ENCODE measurements at regions not wholly inside any gene's neighbourhood (a gene's known extent, or its start where the extent isn't known, plus 50 kb on each side); places are given as distances from the start of the nearest gene placed in this dataset.

DNA sequence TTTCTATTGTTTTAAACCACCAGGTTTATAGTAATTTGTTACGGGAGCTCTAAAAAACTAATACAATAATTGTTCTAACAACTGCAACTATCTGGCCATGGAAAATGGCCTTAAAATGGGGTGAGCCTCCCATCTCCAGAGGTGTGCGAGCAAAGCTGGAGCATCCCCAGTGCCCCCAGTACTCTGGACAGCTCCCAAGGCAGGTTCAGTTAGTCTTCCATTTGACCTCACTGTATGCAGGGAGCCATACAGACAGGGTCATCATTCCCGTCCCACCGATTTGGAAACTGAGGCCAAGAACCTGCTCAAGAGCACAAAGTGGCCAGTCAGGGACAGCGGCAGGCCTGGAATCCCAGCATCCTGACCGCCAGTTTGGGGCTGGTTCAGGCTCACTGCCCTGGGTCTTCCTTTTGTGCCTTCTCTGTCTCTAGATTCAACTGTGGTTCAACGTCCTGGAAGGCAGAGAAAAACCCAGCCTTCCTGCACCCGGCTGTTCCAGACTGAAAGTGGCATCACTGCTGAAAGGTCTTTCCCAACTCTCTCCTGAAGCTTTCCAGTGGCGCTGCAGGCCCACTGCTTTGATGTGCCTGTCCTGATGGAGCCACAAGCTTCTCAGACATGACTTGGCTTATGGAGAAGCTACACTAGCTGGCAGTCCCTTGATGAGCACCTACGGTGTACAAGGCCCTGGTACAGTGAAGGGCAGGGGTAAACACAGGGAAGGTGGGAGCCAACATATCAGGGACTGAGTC lies 76.6 kb upstream of the LINGO1 start:
- H3K4me1 ChIP-seq (ENCODE audit: insufficient read depth, low read length): no peaks in the 10 kb centered on the region
- H3K9me3 ChIP-seq (ENCODE audit: low read depth, low read length): no peaks in the 10 kb centered on the region
- no peak overlapping the region for H3K4me3 ChIP-seq (ENCODE audit: low read length)
- H3K27me3 ChIP-seq (ENCODE audit: insufficient read depth, low read length): no peaks in the 10 kb centered on the region

DNA sequence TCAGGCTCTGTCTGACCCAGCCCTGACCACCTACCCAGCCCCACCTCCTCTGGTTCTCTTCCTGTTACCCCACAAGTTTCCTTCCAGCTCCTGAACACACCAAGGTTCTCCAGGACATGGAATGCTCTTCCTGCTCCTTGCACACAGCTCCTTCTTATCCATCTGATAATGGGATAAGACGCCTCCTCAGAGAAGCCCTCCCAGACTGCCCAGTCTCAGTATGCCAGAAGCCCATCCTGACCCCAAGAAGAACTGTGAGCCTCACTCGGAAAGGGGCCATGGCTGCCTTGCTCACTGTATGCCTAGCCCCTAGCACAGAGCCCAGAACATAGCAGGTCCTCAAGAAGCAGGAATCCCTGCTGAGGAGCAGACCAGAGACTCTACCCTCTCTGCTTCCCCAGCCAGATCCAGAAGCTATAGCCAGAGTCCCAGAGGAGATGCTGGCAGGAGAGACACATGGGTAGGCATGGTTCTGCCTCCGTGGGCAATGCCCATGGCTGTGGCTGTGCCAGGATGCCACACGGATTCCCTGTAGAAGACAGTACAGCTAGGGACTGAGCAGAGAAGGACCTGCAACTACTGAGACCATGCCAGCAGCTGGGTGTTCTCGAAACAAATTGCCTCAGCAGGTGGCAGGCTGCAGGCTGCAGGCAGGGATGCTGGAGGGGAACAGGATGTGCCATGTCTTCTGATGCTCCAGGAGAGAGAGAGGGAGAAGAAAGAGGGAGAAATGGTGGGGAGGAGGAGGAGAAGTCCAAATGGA lies 74.0 kb upstream of the LINGO1 start:
- no peaks in the 10 kb centered on the region for H3K9me3 ChIP-seq (ENCODE audit: low read depth, low read length)
- no peak overlapping the region for H3K4me3 ChIP-seq (ENCODE audit: low read length)
- H3K4me1 ChIP-seq (ENCODE audit: insufficient read depth, low read length): no peaks in the 10 kb centered on the region
- no peaks in the 10 kb centered on the region for H3K27me3 ChIP-seq (ENCODE audit: insufficient read depth, low read length)

DNA sequence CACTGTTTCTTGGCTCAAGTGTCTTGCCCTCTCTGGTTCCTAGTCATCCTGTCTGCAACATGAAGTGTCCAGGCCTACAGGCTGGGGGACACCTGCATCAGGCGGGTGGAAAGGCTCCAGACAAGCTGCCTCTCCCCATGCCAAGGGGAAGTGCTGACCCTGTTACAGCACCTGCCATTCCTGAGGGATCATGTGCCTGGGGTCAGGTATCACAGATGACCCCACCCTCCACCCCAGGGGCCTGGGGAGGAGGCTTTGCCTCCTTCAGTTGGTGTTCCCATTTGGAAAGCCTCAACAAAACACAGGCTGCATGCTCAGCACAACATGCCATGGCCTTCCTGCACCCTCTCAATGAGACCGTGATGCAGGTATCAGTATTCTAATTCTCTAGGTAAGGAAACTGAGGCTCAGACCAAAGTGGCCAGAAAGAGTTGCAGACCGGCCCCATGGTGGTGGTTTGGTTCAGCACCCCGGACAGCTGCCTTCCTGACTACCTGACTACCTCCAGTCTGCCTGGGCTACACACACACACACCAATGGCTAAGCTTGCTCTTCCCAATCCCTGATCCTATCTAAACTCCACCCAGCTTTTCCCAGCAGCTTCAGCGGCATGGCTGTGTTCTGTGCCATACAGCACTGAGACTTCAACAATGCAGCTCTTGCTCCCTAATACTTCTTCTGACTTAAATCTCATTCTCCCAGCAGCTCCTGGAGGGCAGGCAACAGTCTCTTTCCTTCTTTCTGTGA lies 69.7 kb upstream of the LINGO1 start:
- Histone ChIP-seq H3K27me3 (ENCODE audit: insufficient read depth, low read length) (no peaks in the 10 kb centered on the region), H3K4me1 (ENCODE audit: insufficient read depth, low read length) (no peaks in the 10 kb centered on the region), H3K9me3 (ENCODE audit: low read depth, low read length) (no peaks in the 10 kb centered on the region), H3K4me3 (ENCODE audit: low read length) (no peak overlapping the region)

DNA sequence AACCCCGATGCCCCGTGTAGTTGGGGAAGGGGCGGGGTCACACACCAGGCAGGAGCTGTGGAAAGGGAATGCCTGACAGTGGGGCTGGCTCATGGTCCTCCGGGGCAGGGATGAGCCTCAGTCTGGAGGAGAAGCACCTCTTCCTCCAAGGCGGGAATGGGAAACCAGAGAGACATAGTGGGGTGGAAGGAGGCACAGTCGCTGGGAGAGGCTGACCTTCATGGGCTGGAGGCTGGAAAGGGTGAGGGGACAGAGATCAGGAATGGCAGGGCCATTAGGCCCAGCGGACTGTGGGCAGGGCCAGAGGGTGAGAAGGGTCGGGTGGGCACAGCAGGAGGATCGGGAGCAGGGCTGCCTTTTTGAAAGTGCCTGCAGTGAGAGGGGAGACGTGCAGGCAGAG lies 65.8 kb upstream of the LINGO1 start:
- H3K4me1 ChIP-seq (ENCODE audit: insufficient read depth, low read length): no peaks in the 10 kb centered on the region
- no peaks in the 10 kb centered on the region for H3K27me3 ChIP-seq (ENCODE audit: insufficient read depth, low read length)
- H3K9me3 ChIP-seq (ENCODE audit: low read depth, low read length): no peaks in the 10 kb centered on the region
- H3K4me3 ChIP-seq (ENCODE audit: low read length): no peak overlapping the region

DNA sequence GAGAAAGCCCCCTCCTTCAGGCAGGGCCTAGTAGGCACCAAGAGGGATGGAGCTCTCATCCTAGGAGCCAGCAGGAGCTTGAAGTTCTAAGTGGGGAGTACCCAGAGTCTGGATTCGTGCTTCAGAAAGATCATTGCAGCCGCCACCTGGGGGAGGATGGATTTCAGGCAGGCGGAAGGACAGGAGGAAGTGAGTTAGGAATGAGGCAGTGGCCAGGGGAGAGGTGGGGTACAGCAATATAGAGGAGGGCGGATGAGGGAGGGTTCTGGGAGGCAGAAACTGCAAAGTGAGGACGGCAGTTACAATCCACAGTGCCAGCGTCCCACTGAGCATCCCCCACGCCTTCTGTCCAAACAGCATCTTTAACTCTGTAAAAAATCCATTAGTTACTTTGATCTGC lies 65.2 kb upstream of the LINGO1 start:
- no peaks in the 10 kb centered on the region for H3K27me3 ChIP-seq (ENCODE audit: insufficient read depth, low read length)
- no peaks in the 10 kb centered on the region for H3K4me1 ChIP-seq (ENCODE audit: insufficient read depth, low read length)
- H3K9me3 ChIP-seq (ENCODE audit: low read depth, low read length): no peaks in the 10 kb centered on the region
- H3K4me3 ChIP-seq (ENCODE audit: low read length): no peak overlapping the region

DNA sequence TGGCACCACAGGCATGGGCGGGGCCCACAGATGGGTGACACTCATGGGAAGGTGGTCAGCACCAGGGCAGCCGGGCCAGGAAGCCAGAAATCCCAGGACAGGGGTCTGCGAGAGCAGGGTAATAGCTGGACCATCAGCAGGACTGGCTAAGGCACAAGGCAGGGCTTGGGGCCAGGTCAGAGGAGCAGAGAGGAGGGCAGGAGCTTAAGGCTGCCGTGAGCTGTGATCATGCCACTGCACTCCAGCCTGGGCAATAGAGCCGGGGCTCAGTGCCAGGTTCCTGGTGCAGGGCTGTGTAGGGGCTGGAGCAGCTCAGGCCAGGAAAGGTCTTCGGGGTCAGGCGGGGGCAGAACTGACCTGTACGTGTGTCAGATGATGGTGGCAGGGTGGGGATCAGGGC lies 64.2 kb upstream of the LINGO1 start:
- Histone ChIP-seq H3K9me3 (ENCODE audit: low read depth, low read length) (no peaks in the 10 kb centered on the region), H3K27me3 (ENCODE audit: insufficient read depth, low read length) (no peaks in the 10 kb centered on the region), H3K4me3 (ENCODE audit: low read length) (no peak overlapping the region), H3K4me1 (ENCODE audit: insufficient read depth, low read length) (no peaks in the 10 kb centered on the region)

DNA sequence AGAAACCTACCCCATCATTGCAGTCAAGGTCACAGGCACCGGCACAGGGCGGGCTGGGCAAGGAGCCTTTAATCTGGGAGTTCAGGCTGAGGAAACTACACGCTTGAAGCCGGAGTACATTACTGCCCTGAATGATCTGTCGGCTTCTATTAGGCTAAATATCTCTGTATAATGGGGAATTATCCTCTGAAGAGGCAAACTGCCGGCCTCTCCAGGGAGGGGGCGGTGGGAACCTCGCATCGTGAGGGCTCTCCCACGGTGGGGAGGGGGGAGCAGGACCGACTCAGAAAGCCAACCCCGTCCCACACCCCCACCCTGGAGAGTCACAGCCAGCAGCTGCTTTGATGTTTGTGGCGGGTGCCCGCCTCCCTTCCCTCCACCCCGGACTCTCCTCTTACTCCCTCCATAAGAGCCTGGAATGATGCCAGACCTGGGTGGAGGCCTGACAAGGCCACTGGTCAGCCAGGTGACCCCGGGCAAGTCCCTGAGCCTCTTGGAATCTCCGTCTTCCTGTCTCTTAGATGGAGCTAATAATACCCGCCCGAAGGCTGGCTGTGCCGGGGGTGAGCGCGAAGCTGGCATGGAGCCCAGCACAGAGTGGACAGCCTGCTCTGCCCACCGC lies 63.4 kb upstream of the LINGO1 start:
- H3K27me3 ChIP-seq (ENCODE audit: insufficient read depth, low read length): no peaks in the 10 kb centered on the region
- H3K9me3 ChIP-seq (ENCODE audit: low read depth, low read length): no peaks in the 10 kb centered on the region
- no peak overlapping the region for H3K4me3 ChIP-seq (ENCODE audit: low read length)
- no peaks in the 10 kb centered on the region for H3K4me1 ChIP-seq (ENCODE audit: insufficient read depth, low read length)

DNA sequence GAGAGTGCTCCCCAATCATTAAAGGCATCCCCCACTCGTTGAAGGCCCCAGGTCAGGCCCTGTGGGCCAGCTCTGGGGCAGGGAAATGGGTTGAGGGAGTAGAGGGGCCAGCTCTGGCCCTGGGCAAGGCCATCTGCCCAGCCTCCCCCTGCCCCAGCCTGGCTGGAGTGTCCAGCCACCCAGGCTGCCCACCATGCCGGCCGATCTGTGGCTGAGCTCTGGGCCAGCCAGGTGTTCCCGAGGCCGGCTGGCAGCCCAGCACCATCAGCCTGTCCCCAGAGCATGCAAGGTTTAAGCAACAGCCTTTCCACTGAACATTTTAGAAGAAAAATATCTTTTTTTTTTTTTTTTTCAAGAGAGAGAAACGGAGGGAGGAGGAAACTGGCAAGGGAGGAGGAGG lies 62.8 kb upstream of the LINGO1 start:
- H3K4me3 ChIP-seq (ENCODE audit: low read length): no peak overlapping the region
- H3K9me3 ChIP-seq (ENCODE audit: low read depth, low read length): no peaks in the 10 kb centered on the region
- H3K4me1 ChIP-seq (ENCODE audit: insufficient read depth, low read length): no peaks in the 10 kb centered on the region
- H3K27me3 ChIP-seq (ENCODE audit: insufficient read depth, low read length): no peaks in the 10 kb centered on the region

DNA sequence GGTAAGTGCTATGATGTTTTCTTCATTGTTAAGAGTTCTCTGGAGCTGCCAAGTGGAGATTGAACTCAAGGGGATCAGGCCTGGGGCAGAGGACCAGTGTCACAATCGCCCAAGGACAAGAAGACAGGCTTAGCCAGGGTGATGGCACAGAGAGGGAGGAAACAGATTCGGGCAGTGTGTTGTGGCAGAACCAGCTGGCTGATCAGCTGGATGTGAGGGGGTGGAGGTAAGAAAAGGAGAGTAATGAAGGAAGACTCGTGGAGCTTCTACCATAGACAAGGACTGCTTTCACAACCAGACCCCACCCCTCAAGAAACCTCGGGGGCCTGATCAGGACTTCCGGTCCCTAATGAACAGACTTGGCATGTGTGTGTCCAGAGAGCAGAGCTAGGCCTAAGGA lies 60.9 kb upstream of the LINGO1 start:
- Histone ChIP-seq H3K4me3 (ENCODE audit: low read length) (no peak overlapping the region), H3K9me3 (ENCODE audit: low read depth, low read length) (no peaks in the 10 kb centered on the region), H3K27me3 (ENCODE audit: insufficient read depth, low read length) (no peaks in the 10 kb centered on the region), H3K4me1 (ENCODE audit: insufficient read depth, low read length) (no peaks in the 10 kb centered on the region)

DNA sequence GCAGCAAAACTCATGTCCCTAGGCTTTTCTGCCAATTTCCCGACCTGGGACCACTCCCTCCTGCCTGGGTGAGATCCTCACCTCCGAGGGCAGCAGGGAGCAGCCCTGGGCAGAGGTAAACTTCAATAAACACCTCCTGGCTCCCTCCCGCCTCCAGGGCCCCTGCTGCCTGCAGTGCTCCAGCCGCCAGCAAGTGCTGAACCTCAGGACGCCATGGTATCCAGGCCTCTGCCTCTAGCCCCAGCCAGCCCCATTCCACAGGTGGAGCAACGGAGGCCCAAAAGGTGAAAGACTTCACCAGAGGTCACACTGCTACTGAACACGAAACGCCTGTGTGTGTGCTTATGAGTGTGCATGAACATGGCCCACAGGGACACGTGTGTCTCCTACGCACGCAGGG lies 59.9 kb upstream of the LINGO1 start:
- Histone ChIP-seq H3K4me1 (ENCODE audit: insufficient read depth, low read length) (no peaks in the 10 kb centered on the region), H3K9me3 (ENCODE audit: low read depth, low read length) (no peaks in the 10 kb centered on the region), H3K27me3 (ENCODE audit: insufficient read depth, low read length) (no peaks in the 10 kb centered on the region), H3K4me3 (ENCODE audit: low read length) (no peak overlapping the region)

DNA sequence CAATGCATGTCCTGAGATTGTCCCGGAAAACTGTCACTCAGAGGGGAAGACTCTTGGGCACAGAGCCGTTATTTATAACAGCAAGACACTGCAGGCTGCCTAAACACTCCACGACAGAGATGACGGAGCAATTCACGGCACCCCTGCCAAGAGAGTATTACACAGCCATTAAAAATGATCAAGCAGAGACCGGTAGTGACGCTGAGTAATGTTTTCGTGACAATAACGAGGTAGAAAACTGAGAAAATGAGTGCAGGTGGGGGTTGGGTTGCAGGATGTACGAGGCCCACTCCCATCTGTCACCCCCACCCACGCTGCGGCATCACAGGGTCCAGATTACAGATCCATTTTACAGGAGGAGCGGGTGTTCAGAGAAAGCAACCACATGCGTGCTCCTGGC lies 58.9 kb upstream of the LINGO1 start:
- Histone ChIP-seq H3K27me3 (ENCODE audit: insufficient read depth, low read length) (no peaks in the 10 kb centered on the region), H3K9me3 (ENCODE audit: low read depth, low read length) (no peaks in the 10 kb centered on the region), H3K4me1 (ENCODE audit: insufficient read depth, low read length) (no peaks in the 10 kb centered on the region), H3K4me3 (ENCODE audit: low read length) (no peak overlapping the region)

DNA sequence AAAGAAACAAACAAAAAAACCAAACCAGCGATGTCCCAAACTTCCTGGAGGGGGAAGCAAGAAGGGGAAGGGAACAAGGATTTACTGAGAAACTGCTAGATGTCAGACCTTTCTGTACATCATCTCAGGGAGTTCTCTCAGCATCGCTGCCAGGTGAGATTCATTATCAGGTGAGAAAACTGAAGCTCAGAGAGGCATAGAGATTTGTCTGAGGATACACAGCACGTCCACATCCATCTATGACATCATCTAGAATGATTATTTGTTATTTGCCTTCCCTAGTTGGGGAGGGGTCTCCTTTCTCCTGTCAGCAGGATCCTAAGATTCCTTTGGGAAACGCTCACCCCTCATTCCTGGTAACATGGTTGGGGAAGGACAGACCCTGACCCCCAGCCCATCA lies 57.1 kb upstream of the LINGO1 start:
- Histone ChIP-seq H3K9me3 (ENCODE audit: low read depth, low read length) (no peaks in the 10 kb centered on the region), H3K27me3 (ENCODE audit: insufficient read depth, low read length) (no peaks in the 10 kb centered on the region), H3K4me1 (ENCODE audit: insufficient read depth, low read length) (no peaks in the 10 kb centered on the region), H3K4me3 (ENCODE audit: low read length) (no peak overlapping the region)

DNA sequence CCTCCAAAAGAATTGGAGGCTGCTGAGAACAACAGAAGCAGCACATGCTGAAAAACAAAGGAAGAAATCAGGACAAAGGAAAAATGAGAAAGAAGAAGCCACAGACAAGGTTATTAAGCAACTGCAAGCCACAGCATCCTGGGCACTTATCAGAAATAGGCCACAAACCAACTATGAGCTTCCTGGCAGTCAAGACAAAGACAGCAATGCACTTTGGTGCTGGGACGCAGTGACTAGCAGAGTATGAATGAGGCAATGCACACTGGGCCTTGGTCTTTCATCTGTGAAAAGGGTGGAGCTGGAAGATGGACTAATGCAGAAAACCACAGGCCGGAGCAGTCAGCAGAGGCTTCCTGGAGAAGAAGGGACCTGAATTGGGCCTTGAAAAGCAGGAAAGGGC lies 56.0 kb upstream of the LINGO1 start:
- no peaks in the 10 kb centered on the region for H3K27me3 ChIP-seq (ENCODE audit: insufficient read depth, low read length)
- no peak overlapping the region for H3K4me3 ChIP-seq (ENCODE audit: low read length)
- H3K9me3 ChIP-seq (ENCODE audit: low read depth, low read length): no peaks in the 10 kb centered on the region
- H3K4me1 ChIP-seq (ENCODE audit: insufficient read depth, low read length): no peaks in the 10 kb centered on the region

DNA sequence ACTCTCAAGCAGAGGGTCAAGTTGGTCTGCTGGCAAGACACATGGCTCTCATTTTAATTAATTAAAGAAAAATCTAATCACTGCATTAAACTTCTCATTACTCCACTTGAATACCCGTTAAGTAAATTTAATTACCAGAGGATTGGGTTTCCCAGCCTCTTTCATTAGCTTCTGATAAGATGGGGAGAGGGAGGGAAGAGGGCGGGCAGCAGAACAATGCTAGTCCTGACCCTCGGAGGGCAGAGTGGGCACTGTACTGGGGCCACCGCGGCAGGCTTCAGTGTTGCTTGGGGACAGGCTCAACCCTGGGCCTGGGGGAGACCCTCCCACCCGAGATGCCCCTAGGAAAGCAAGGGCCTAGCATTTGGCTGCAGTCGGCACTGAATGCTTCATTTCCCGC lies 55.6 kb upstream of the LINGO1 start:
- H3K4me3 ChIP-seq (ENCODE audit: low read length): no peak overlapping the region
- H3K27me3 ChIP-seq (ENCODE audit: insufficient read depth, low read length): no peaks in the 10 kb centered on the region
- H3K9me3 ChIP-seq (ENCODE audit: low read depth, low read length): no peaks in the 10 kb centered on the region
- H3K4me1 ChIP-seq (ENCODE audit: insufficient read depth, low read length): no peaks in the 10 kb centered on the region

All from mononuclear cell (primary cell).